Fibroblast of upper back skin (primary cell): ENCODE measurements at regions not wholly inside any gene's neighbourhood (a gene's known extent, or its start where the extent isn't known, plus 50 kb on each side); places are given as distances from the start of the nearest gene placed in this dataset.
"Not testable (repeated sequence)": the region's sequence is repeated elsewhere in the genome, so short reads cannot be mapped to it uniquely, and the experiment has no call there.

Source experiments
- DNase-seq: peaks from one replicate; pipeline ENCODE4 v3.0.0-alpha.2; 2013

DNA sequence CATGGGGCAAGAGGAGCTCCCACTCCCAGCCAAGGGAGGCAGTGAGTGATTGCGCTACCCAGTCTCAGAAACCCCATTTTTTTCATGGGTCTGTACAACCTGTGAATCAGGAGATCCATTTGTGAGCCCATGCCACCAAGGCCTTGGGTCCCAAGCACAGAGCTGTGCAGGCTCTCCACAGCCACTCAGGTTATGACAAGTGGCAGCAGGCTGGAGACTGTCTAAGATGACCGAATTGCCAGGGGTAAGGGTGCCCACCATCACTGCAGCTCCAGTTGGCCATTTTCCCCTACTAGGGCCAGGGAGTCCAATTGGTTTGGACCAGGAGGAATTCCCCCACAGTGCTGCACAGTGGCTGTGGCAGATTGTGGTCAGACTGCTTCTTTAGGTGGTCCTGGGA lies 407.5 kb upstream of the KLHL4 start:
- no peak for DNase-seq

GRCh38 chrX:87140800-87141483 lies 376.7 kb upstream of the KLHL4 start:
- DNase-seq, result no peak

- no peak for DNase-seq
Measured at GRCh38 chrX:87160435-87161010, 357.1 kb upstream of the KLHL4 start.

DNA sequence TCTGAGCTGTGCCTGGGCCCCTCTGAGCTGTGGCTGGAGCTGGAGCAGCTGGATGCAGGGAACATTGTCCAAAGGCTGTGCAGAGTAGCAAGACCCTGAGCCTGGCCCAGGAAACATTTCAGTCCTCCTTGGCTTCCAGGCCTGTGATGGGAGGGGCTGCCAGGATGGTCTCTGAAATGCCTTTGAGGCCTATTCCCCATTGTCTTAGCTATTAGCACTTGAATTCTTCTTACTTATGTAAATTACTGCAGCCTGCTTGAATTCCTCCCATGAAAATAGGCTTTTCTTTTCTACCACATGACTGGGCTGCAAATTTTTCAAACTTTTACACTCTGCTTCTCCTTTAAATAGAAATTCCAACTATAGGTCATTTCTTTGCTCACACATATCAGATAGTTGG lies 349.8 kb upstream of the KLHL4 start:
- no peak for DNase-seq

- DNase-seq, result not testable (repeated sequence)
Measured at GRCh38 chrX:87178009-87178408, 339.6 kb upstream of the KLHL4 start.
